ENCODE measurements at regions not wholly inside any gene's neighbourhood (a gene's known extent, or its start where the extent isn't known, plus 50 kb on each side); places are given as distances from the start of the nearest gene placed in this dataset.

GRCh38 chr18:6602365-6602764 is 127.2 kb upstream of the ARHGAP28 start:
- no peak for DNase-seq (ENCODE audit: extremely low spot score, insufficient read length, low read depth)
- no peak for FAIRE-seq

DNA sequence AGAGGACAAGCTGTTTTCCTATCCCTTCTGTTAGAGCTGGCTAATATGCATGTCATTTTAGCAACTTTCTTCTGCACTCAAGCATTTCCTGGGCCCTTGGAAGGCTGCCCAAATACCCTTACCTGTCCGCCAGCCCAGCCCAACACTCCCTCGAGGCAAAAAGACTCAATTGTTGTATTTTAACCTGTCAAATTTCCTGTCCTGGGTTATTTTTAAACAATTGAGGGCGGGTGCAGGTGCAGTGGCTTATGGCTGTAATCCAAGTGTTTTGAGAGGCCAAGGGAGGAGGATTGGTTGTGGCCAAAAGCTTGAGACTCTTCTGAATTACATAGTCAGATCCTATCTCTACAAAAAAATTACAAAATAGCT is 125.0 kb upstream of the ARHGAP28 start:
- DNase-seq (ENCODE audit: extremely low spot score, insufficient read length, low read depth) (no peak), FAIRE-seq (no peak)

DNA sequence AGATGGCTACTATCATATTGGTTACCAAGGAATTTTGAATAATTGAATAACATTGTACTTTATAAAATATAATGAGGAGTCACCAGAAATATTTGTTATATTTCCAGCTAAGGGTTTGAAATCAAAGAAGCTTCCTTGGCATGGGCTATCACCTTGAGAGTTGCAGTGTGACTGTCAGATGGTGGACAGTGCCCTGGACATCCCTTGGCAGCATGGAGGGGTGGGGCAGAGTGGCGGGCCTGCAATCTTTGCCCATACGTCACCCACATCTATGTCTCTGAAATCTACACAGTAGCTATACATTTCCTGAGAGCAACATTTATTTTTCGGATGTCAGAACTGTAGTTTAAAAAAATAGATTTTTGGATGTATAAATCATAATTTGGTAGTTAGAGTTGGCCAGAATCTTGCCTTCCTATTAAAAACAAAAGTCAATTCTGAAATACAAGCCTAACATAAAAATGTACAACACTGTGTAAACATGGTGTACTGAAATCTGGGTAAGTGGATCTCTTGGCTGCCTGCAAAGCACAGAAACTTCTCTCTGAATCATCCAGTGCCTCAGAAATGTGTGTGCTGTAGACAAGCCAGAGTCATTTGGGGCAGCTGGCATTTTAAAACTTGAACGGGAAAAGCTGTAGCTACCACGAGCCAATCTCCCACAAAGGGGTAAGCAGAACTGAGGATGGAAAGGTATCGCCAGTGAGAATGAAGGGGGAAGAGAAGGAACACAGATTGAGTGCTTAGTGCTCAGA is 124.2 kb upstream of the ARHGAP28 start:
- DNase-seq (ENCODE audit: extremely low spot score, insufficient read length, low read depth), result no peak
- FAIRE-seq, result no peak

GRCh38 chr18:6606411-6607085 is 123.0 kb upstream of the ARHGAP28 start:
- DNase-seq (ENCODE audit: extremely low spot score, insufficient read length, low read depth), result no peak
- FAIRE-seq, result no peak

DNA sequence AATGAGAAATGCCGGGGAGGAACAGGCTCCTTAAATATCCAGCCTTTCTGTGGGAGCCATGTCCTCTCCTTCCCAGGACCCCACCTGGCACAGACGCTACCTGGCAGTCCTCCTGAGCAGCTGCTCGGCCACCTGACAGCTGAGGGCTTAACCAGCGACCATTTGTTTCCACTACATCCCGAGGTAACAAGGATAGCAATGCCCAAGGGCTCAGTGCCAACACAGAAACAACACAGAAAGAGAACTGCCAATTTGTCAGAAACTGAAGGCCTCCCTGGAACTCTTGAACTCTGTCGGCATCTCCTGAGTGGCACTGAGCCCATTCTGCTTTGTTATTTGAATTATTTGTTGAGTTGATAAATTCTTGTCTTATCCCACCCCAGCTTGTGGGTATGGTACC is 122.2 kb upstream of the ARHGAP28 start:
- no peak for DNase-seq (ENCODE audit: extremely low spot score, insufficient read length, low read depth)
- no peak for FAIRE-seq

- FAIRE-seq (no peak), DNase-seq (ENCODE audit: extremely low spot score, insufficient read length, low read depth) (no peak)
Measured at GRCh38 chr18:6609666-6610264, 119.8 kb upstream of the ARHGAP28 start.

DNA sequence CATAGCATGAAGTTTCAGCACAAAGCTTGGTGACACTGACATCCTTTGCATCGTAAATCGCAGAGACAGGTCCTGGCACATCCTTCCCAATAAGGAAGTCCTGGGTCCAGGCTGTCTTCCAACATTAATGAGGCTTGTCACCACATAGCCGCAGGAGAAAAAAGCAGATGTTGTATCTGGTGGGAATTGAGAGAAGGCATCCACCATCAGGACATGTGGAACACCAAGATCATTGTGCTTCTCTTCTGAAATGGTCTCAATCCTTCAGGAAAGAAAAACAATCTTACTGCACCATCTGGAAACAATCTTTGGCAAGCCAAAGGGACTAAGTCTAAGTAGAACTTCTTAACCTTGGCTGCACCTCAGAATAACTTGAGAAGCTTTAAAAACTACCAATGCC is 119.0 kb upstream of the ARHGAP28 start:
- no peak for FAIRE-seq

DNA sequence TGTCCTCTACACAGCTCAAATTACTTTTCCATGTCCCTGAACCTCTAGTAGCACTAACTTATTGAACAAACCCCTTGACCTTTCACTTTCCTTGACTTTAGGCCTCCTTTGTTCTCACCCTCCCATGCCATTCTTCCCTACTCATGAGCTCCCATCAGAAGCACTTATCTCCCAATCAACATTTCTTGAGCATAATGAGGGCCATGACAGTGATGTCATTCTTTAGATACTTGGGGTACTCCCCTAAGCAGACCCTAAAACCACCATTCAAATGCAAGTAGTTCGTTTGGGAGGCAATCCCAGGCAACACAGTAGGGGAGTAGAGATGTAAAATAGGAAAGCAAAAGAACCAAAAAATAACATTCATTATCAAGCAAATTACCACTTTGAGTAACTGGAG is 115.9 kb upstream of the ARHGAP28 start:
- FAIRE-seq (no peak), DNase-seq (ENCODE audit: extremely low spot score, insufficient read length, low read depth) (no peak)

More for the DNA sequence above, 119.0 kb upstream of the ARHGAP28 start:
- no peak for DNase-seq (ENCODE audit: extremely low spot score, insufficient read length, low read depth)

DNA sequence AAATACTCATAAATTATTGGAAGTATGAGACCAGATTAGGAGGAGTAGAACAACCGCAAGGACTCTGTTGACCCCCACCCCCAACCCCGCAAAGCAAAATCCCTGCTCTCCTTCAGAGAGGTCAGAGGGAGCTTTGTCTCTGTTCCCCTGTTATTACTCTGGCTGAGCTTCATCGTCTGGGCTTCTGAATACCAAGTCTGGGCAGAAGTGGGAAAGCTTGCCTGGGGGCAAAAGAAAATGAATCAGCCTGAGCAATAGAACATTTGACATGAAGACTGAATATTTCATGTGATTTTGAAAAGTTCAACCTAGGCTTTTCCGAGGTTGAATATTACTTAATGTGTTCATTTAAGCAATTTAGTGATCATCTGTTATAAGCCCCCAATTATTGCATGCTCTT is 114.6 kb upstream of the ARHGAP28 start:
- DNase-seq (ENCODE audit: extremely low spot score, insufficient read length, low read depth), result no peak
- FAIRE-seq, result no peak

- no peak for DNase-seq (ENCODE audit: extremely low spot score, insufficient read length, low read depth)
- no peak for FAIRE-seq
Measured at GRCh38 chr18:6616981-6617380, 112.5 kb upstream of the ARHGAP28 start.

- no peak for FAIRE-seq
- DNase-seq (ENCODE audit: extremely low spot score, insufficient read length, low read depth), result no peak
Measured at GRCh38 chr18:6621437-6621836, 108.1 kb upstream of the ARHGAP28 start.

- DNase-seq (ENCODE audit: extremely low spot score, insufficient read length, low read depth) (no peak), FAIRE-seq (no peak)
Measured at GRCh38 chr18:6623278-6623677, 106.2 kb upstream of the ARHGAP28 start.

GRCh38 chr18:6624271-6624660 is 105.2 kb upstream of the ARHGAP28 start:
- DNase-seq (ENCODE audit: extremely low spot score, insufficient read length, low read depth), result no peak
- FAIRE-seq, result no peak

GRCh38 chr18:6624661-6625311 is 104.7 kb upstream of the ARHGAP28 start:
- FAIRE-seq (no peak), DNase-seq (ENCODE audit: extremely low spot score, insufficient read length, low read depth) (no peak)

DNA sequence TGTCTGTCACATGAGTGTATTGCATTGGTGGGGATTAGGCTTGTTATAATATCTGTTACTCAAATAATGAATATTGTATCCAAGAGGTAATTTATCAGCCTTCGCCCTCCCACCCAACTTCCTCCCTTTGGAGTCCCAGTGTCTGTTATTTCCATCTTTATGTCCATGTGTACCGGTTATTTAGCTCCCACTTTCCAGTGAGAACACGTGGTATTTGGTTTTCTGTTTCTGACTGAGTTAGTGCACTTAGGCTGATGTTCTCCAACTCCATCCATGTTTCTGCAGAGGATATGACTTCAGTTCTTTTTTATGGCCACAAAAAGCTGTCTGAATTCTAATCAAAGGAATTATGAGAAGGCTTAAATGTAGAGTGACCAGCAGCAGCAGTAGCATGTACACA is 104.0 kb upstream of the ARHGAP28 start:
- no peak for FAIRE-seq
- no peak for DNase-seq (ENCODE audit: extremely low spot score, insufficient read length, low read depth)

DNA sequence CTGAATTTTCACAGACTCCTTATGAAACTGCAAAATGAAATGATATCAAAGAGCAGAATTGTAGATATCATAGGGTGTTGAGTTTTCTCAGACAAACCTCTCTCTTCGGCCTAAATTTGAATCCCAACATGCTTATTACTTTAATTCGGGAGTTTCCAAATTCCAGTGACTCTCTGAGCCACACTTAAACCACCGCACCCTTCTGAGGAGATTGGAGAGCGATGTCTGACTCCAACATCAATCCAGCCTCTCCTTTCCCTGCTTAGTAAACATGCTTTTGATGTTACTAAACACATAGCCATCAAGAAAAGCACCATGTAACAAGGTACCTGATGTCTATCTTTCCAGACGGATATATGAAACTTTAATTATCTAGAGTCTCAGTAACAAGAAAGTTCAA is 103.1 kb upstream of the ARHGAP28 start:
- DNase-seq (ENCODE audit: extremely low spot score, insufficient read length, low read depth), result no peak
- FAIRE-seq, result no peak

GRCh38 chr18:6627645-6628044 is 101.9 kb upstream of the ARHGAP28 start:
- DNase-seq (ENCODE audit: extremely low spot score, insufficient read length, low read depth) (no peak), FAIRE-seq (no peak)

- DNase-seq (ENCODE audit: extremely low spot score, insufficient read length, low read depth) (no peak), FAIRE-seq (no peak)
Measured at GRCh38 chr18:6628187-6628586, 101.3 kb upstream of the ARHGAP28 start.

DNA sequence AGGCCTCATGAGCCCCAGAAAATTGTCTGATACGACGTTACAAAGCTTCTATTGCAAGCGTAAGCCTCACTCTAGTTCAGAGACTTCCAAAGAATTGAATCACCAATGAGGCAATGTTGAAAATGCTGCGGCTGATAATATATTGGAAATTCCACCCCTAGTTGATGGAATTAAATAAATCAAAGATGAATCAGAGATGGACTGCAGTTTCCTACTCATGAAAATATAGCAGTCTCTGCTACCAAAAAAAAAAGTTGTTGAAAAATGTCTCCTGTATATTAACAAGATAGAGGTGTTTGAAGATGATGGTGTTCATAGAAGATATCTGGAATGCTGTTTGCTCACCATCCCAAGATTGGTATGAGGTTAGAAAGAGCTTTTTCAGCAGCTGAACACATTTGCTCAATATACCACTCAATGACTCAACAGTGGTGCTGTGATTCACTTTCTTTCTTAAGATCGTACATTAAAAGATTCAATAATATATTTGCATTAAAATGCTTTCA is 99.8 kb upstream of the ARHGAP28 start:
- FAIRE-seq (no peak), DNase-seq (ENCODE audit: extremely low spot score, insufficient read length, low read depth) (no peak)

GRCh38 chr18:6633310-6633709 is 96.2 kb upstream of the ARHGAP28 start:
- DNase-seq (ENCODE audit: extremely low spot score, insufficient read length, low read depth) (no peak), FAIRE-seq (no peak)

DNA sequence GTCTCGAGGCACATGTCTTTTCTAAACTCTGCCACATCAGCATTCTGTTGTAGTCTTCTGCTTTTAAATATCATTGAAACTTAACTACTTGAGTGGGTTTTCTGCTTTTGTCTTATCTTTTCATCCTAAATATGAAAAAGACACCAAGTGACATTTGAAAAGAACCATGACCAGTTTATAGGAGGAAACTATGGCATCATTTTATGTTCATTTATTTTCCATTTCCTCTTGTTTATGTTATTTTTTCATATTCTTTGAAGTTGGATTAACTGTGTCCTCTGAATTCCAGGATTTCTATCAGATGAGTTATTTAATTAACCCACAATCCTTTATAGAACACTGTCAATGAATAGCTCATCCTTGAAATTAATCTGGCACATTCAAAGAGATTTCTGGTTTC is 93.4 kb upstream of the ARHGAP28 start:
- DNase-seq (ENCODE audit: extremely low spot score, insufficient read length, low read depth) (no peak), FAIRE-seq (no peak)

Data from GM18507 (cell line).